ENCODE measurements at regions not wholly inside any gene's neighbourhood (a gene's known extent, or its start where the extent isn't known, plus 50 kb on each side); places are given as distances from the start of the nearest gene placed in this dataset.

DNA sequence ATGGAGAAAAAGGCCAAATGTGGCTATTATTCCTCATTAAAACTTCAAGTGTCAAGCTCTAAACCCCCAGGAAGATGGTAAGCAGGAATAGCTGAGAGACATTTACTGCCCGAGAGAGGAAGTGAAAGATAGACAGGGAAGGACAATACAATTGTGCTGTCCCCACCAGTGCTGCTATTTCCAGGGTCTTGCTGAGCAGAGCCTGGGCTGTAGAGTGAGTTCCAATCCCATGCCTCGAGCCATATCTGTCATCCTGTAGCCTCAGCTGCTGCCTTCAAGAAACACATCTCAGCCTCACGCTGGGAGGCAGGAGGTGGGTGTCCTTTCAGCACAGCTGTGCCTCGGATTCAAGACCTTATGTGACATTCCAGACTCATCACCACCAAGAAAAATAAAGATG lies 114.0 kb downstream of the RPAP3 start:
- TF ChIP-seq EP300 (IDR thresholded peaks at IDR 0.05; ENCODE audit: borderline replicate concordance in 1 of 2, low read depth in 1 of 2, low read length in 1 of 2) (no peak), RAD21 (IDR thresholded peaks at IDR 0.05; ENCODE audit: low read length) (no peak), YY1 (IDR thresholded peaks at IDR 0.05; ENCODE audit: low read depth) (no peak), NFIC (IDR thresholded peaks at IDR 0.05; ENCODE audit: borderline replicate concordance) (no peak), POLR2AphosphoS5 (IDR thresholded peaks at IDR 0.05; ENCODE audit: low read depth, low read length) (no peak), CHD2 (IDR thresholded peaks at IDR 0.05; ENCODE audit: low read length, partially characterized antibody) (no peak), PBX3 (IDR thresholded peaks at IDR 0.05) (no peak), SMC3 (IDR thresholded peaks at IDR 0.05; ENCODE audit: low read depth, low read length) (no peak)
- TF ChIP-seq, protein P1, sequence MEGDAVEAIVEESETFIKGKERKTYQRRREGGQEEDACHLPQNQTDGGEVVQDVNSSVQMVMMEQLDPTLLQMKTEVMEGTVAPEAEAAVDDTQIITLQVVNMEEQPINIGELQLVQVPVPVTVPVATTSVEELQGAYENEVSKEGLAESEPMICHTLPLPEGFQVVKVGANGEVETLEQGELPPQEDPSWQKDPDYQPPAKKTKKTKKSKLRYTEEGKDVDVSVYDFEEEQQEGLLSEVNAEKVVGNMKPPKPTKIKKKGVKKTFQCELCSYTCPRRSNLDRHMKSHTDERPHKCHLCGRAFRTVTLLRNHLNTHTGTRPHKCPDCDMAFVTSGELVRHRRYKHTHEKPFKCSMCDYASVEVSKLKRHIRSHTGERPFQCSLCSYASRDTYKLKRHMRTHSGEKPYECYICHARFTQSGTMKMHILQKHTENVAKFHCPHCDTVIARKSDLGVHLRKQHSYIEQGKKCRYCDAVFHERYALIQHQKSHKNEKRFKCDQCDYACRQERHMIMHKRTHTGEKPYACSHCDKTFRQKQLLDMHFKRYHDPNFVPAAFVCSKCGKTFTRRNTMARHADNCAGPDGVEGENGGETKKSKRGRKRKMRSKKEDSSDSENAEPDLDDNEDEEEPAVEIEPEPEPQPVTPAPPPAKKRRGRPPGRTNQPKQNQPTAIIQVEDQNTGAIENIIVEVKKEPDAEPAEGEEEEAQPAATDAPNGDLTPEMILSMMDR (IDR thresholded peaks at IDR 0.05): no peak
- TF ChIP-seq, protein P2, sequence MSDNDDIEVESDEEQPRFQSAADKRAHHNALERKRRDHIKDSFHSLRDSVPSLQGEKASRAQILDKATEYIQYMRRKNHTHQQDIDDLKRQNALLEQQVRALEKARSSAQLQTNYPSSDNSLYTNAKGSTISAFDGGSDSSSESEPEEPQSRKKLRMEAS (IDR thresholded peaks at IDR 0.05; ENCODE audit: low read depth): no peak
- TF ChIP-seq, protein P3, sequence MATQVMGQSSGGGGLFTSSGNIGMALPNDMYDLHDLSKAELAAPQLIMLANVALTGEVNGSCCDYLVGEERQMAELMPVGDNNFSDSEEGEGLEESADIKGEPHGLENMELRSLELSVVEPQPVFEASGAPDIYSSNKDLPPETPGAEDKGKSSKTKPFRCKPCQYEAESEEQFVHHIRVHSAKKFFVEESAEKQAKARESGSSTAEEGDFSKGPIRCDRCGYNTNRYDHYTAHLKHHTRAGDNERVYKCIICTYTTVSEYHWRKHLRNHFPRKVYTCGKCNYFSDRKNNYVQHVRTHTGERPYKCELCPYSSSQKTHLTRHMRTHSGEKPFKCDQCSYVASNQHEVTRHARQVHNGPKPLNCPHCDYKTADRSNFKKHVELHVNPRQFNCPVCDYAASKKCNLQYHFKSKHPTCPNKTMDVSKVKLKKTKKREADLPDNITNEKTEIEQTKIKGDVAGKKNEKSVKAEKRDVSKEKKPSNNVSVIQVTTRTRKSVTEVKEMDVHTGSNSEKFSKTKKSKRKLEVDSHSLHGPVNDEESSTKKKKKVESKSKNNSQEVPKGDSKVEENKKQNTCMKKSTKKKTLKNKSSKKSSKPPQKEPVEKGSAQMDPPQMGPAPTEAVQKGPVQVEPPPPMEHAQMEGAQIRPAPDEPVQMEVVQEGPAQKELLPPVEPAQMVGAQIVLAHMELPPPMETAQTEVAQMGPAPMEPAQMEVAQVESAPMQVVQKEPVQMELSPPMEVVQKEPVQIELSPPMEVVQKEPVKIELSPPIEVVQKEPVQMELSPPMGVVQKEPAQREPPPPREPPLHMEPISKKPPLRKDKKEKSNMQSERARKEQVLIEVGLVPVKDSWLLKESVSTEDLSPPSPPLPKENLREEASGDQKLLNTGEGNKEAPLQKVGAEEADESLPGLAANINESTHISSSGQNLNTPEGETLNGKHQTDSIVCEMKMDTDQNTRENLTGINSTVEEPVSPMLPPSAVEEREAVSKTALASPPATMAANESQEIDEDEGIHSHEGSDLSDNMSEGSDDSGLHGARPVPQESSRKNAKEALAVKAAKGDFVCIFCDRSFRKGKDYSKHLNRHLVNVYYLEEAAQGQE (IDR thresholded peaks at IDR 0.05; ENCODE audit: low read depth, low read length): no peak

Data from SK-N-SH (cell line).